Mucosa of descending colon (tissue), 3 donors: ENCODE measurements at regions not wholly inside any gene's neighbourhood (a gene's known extent, or its start where the extent isn't known, plus 50 kb on each side); places are given as distances from the start of the nearest gene placed in this dataset.
"Not testable (repeated sequence)": the region's sequence is repeated elsewhere in the genome, so short reads cannot be mapped to it uniquely, and the experiment has no call there.

ENCODE experiments used
- ATAC-seq: fragments of 200-7000 bp; cut with Tn5 transposase; one replicate; pipeline ENCODE4 v1.9.1; 2020; ENCODE audit warnings: mild to moderate bottlenecking, moderate library complexity
- DNase-seq, 3 donors: peaks; one replicate each; pipeline ENCODE4 v3.0.0-alpha.2; 2020
- H3K36me3 ChIP-seq: fragments of 200-600 bp; one replicate; pipeline ENCODE4 v1.8.0; 2021; ENCODE audit warnings: low read depth, mild to moderate bottlenecking
- H3K4me1 ChIP-seq: fragments of 200-600 bp; one replicate; pipeline ENCODE4 v1.8.0; 2021; ENCODE audit warnings: low read depth, mild to moderate bottlenecking
- H3K4me3 ChIP-seq: fragments of 200-600 bp; one replicate; pipeline ENCODE4 v1.8.0; 2021; ENCODE audit warnings: mild to moderate bottlenecking
- H3K9me3 ChIP-seq: fragments of 200-600 bp; one replicate; pipeline ENCODE4 v1.8.0; 2021; ENCODE audit warnings: mild to moderate bottlenecking
- intact Hi-C, 2 donors: fragments of 100-400 bp; cut with DNase I in 1 of 2; cut with micrococcal nuclease in 1 of 2; formaldehyde crosslinking; loops; one replicate each; pipeline versions ENCODE4 v1.11.0 to v1.11.1; 2022; cut with DNase I, micrococcal nuclease
- TF ChIP-seq, protein P1 (sequence below): fragments of 200-600 bp; IDR thresholded peaks from one replicate; pipeline ENCODE4 v1.8.0; 2022; ENCODE audit warnings: antibody characterized with exemption, mild to moderate bottlenecking
- donor health status: DM: no; HTN: no; CAD: no; lungs with moderate emphysema.
- donor health status: DM: no; HTN: no; CAD: no.
- donor health status: DM: no; HTN: yes; CAD: no.

DNA sequence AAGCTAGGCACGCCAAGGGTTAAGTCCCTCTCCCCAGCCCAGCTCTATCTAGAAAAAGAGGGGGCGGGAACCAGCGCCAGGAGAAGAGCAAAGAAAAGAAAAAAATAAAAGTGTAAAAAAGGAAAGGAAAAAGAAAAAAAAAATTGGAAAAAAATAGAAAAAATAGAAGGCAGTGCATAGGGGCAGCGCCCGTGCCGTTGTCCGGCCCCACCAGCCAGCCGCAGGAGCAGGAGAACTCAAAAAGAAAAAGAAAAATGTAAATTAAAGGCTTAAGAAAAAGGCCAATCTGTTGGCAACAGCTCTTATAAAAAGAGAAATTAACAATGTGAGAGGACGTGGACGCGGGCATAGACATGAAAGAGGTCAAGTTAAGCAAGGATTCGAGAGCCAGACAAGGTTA is 105.4 kb upstream of the ZNF98 start:
- Histone ChIP-seq H3K36me3 (no peaks in the 10 kb centered on the region), H3K4me1 (no peaks in the 10 kb centered on the region), H3K4me3 (no peak overlapping the region), H3K9me3 (peaks cover 59% of the 10 kb centered on the region)
- ATAC-seq, result no peak
- DNase-seq, result no peak
- TF ChIP-seq, protein P1, sequence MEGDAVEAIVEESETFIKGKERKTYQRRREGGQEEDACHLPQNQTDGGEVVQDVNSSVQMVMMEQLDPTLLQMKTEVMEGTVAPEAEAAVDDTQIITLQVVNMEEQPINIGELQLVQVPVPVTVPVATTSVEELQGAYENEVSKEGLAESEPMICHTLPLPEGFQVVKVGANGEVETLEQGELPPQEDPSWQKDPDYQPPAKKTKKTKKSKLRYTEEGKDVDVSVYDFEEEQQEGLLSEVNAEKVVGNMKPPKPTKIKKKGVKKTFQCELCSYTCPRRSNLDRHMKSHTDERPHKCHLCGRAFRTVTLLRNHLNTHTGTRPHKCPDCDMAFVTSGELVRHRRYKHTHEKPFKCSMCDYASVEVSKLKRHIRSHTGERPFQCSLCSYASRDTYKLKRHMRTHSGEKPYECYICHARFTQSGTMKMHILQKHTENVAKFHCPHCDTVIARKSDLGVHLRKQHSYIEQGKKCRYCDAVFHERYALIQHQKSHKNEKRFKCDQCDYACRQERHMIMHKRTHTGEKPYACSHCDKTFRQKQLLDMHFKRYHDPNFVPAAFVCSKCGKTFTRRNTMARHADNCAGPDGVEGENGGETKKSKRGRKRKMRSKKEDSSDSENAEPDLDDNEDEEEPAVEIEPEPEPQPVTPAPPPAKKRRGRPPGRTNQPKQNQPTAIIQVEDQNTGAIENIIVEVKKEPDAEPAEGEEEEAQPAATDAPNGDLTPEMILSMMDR, result no peak
- intact Hi-C loops, result no loop called here

DNA sequence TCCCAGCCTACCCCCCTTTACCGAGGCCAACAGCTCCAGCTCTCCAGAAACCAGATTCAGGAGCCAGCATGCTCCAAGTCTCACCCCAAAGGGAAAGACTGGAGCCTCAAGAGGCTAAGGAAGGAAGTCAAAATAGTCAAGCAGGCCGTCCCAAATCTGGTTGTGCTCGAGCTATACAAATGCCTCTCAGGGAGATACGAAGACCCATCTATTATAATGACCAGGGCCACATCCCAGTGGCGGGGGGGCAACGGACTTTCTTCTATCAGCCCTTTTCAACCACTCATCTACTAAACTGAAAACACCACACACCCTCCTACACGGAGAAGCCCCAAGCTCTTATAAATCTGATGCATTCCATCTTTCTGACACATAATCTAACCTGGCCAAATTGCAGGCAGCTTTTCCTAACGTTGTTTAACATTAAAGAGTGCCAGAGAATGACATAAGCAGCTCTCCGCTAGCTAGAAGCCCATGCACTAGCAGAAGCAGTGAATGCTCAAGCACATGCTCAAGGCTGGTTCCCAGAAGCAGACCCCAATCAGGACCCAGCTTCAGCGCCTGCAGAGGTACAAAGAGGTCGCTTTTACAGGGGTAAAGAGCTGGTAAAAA is 104.6 kb upstream of the ZNF98 start:
- H3K9me3 ChIP-seq, result peaks cover 53% of the 10 kb centered on the region
- no peak overlapping the region for H3K4me3 ChIP-seq
- H3K36me3 ChIP-seq, result no peaks in the 10 kb centered on the region
- DNase-seq, result no peak
- no peak for ATAC-seq
- TF ChIP-seq, protein P1, result no peak
- no peaks in the 10 kb centered on the region for H3K4me1 ChIP-seq
- intact Hi-C loops, result no loop called here

DNA sequence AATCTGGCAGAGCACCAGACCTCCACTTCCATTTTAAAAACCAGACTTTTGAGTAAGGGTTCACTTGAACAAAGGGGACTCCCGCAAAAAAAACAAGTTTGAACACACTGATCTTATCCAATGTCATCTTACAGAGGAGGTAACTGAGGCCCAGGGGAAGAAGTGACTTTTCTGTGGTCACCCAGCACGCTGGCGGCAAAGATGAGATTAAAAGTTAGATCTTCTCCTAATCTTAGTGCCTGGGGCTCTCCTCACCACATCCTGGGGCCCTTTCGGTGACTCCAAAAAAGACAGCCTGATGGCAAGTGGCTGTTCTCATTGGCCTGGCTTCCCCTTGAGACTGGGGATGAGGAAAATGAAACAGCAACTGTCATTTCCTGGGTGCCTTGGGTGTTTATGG is 101.8 kb upstream of the ZNF98 start:
- ATAC-seq (no peak), DNase-seq (no peak)
- intact Hi-C loops, result no loop called here
- no peaks in the 10 kb centered on the region for H3K36me3 ChIP-seq
- TF ChIP-seq, protein P1, result no peak
- peaks cover 57% of the 10 kb centered on the region for H3K9me3 ChIP-seq
- no peaks in the 10 kb centered on the region for H3K4me1 ChIP-seq
- H3K4me3 ChIP-seq, result no peak overlapping the region

DNA sequence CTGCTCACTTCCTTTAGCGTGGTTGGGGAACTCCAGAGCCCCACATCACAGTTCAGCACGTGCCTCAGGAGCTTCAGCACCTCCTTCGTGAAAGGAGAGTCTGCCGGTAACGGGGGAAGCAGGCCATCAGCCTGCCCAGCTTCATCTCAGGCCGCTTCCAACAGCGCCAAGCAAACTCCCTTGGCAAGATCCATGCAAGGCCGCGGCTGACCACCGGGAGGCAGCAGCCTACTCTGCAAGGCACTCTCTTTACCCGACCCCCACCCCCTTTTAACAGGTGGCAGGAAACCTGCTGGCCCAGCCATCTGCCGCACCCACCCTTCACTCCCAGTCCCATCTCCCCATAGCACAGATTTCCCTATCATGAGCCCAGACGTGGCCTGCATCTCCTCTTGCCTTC is 97.4 kb upstream of the ZNF98 start:
- DNase-seq, H3K4me3 ChIP-seq, H3K36me3 ChIP-seq, ATAC-seq, H3K4me1 ChIP-seq, intact Hi-C loops: not testable (repeated sequence)
- peaks cover 78% of the 10 kb centered on the region for H3K9me3 ChIP-seq

DNA sequence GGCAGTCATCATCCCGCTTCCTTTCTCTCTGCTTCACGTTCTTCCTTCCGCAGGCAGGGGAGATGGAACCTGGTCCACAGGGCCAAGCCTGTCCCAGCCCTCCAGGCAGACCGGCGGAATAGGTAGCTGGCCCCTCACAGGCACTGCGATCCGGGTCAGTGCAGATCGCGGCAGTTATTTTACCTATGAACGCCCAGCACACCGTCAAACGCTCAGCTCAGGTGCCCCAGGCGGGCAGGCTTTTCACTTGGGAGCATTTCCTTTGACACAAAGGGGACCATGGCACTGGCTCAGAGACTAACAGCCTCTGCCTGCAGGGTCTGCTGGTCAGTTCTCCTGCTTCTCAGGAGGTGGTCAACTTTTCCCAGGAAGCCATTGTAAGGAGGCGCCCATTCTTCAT is 97.0 kb upstream of the ZNF98 start:
- Histone ChIP-seq H3K4me1 (no peaks in the 10 kb centered on the region), H3K4me3 (no peak overlapping the region), H3K36me3 (no peaks in the 10 kb centered on the region), H3K9me3 (peaks cover 78% of the 10 kb centered on the region)
- TF ChIP-seq, protein P1, result no peak
- intact Hi-C loops, result no loop called here
- DNase-seq (no peak), ATAC-seq (no peak)

DNA sequence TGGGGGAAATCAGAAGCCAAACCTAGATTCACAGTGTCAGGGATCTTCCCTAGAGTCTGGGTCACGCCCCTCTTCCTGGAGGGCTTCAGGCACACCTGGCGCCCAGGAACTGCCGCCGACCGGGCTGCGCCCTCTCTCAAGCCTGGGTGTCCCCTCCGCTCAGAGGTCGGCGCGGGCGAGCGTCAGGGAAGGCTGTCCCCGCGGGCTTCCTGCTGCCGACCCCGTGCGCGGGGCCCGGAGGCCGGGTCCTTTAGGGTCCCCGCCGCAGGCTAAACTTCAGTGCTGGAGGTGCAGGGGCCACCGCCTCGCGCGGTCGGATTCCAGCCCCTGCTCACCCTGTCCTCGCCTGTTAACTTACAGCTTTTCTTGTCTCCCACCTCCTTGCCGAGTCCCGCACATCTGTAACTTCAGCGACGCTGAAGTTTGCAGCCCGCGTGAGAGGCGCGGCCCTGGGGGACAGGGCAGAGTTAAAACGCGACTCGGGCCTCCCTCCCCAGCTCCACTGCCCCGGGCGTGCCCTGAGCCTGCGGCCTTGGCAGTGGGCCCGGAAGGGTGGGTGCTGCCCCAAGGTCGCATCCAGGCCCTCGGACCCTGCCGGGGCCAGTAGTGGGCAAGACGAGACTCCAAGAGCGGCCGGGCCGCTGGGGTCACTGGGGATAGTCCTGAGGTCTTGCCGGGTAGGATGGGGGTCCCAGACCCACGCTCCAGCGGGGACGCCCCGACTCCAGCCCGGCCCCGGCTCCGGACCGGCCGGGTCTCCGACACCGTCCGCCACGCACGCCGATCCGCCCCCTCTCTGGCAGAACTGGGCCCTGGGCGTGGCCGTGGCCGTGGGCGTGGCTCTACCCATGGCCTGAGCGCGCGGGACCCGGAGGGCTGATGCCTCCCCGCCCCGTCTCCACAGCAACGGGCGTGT is 95.6 kb upstream of the ZNF98 start:
- intact Hi-C loops, result no loop called here
- Histone ChIP-seq H3K4me1 (no peaks in the 10 kb centered on the region), H3K9me3 (peaks cover 78% of the 10 kb centered on the region), H3K36me3 (no peaks in the 10 kb centered on the region), H3K4me3 (no peak overlapping the region)
- DNase-seq (no peak), ATAC-seq (no peak)
- TF ChIP-seq, protein P1, result no peak
